DMS79 treated with DMSO at 0.1 percent for 48 hours (cell line): ENCODE measurements at regions not wholly inside any gene's neighbourhood (a gene's known extent, or its start where the extent isn't known, plus 50 kb on each side); places are given as distances from the start of the nearest gene placed in this dataset.

Experiments used
- DNase-seq: peaks from one replicate; lab custom pipeline; 2025; lab: John Stamatoyannopoulos, UW

GRCh38 chr4:108365551-108365950, 196.8 kb upstream of the LEF1 start:
- DNase-seq: no peak

- no peak for DNase-seq
Observed at GRCh38 chr4:108361886-108362285, 193.2 kb upstream of the LEF1 start.

- no peak for DNase-seq
Observed at GRCh38 chr4:108361446-108361820, 192.7 kb upstream of the LEF1 start.

GRCh38 chr4:108360754-108361445, 192.2 kb upstream of the LEF1 start:
- DNase-seq: no peak

GRCh38 chr4:108359986-108360681, 191.4 kb upstream of the LEF1 start:
- no peak for DNase-seq

GRCh38 chr4:108359130-108359985, 190.6 kb upstream of the LEF1 start:
- DNase-seq: no peak

- no peak for DNase-seq
Observed at GRCh38 chr4:108355902-108356535, 187.3 kb upstream of the LEF1 start.

GRCh38 chr4:108355186-108355901, 186.6 kb upstream of the LEF1 start:
- no peak for DNase-seq

GRCh38 chr4:108352664-108353308, 184.1 kb upstream of the LEF1 start:
- no peak for DNase-seq

GRCh38 chr4:108351791-108352190, 183.1 kb upstream of the LEF1 start:
- DNase-seq: no peak

GRCh38 chr4:108350332-108350731, 181.6 kb upstream of the LEF1 start:
- peak; percentile 10 for DNase-seq

GRCh38 chr4:108346818-108347210, 178.1 kb upstream of the LEF1 start:
- DNase-seq: no peak

GRCh38 chr4:108345862-108346817, 177.4 kb upstream of the LEF1 start:
- DNase-seq: no peak

- no peak for DNase-seq
Observed at GRCh38 chr4:108342325-108342970, 173.7 kb upstream of the LEF1 start.

- DNase-seq: no peak
Observed at GRCh38 chr4:108337923-108338322, 169.2 kb upstream of the LEF1 start.

- DNase-seq: no peak
Observed at GRCh38 chr4:108336076-108336475, 167.3 kb upstream of the LEF1 start.

- DNase-seq: no peak
Observed at GRCh38 chr4:108335081-108335480, 166.3 kb upstream of the LEF1 start.

GRCh38 chr4:108334031-108334430, 165.3 kb upstream of the LEF1 start:
- no peak for DNase-seq

- no peak for DNase-seq
Observed at GRCh38 chr4:108333353-108333942, 164.7 kb upstream of the LEF1 start.
